Naive thymus-derived CD8-positive, alpha-beta T cell (primary cell): ENCODE measurements at regions not wholly inside any gene's neighbourhood (a gene's known extent, or its start where the extent isn't known, plus 50 kb on each side); places are given as distances from the start of the nearest gene placed in this dataset.
"Not testable (repeated sequence)": the region's sequence is repeated elsewhere in the genome, so short reads cannot be mapped to it uniquely, and the experiment has no call there.

Experiments used
- ATAC-seq, 2 donors: fragments of 150-1000 bp; cut with Tn5 transposase in 1 of 2; sonication (Bioruptor Pico), chemical (Tn5 transposase) in 1 of 2; 1 replicate in 1 of 2; 2 replicates in 1 of 2; pipeline ENCODE4 v1.10.0; 2021; ENCODE audit warnings: mild to moderate bottlenecking in 2 of 2, moderate library complexity in 2 of 2
- POLR2A ChIA-PET: fragments of 350-600 bp; sonication (Branson Sonifier 250); formaldehyde crosslinking; loops from one replicate; lab custom pipeline; 2021; ENCODE audit warnings: antibody characterized with exemption; lab: Charles Lee
- DNase-seq, 10 donors: peaks; one replicate each; pipeline versions ENCODE4 v3.0.0 to v3.0.0-alpha.2; 2020 to 2022
- H3K27ac Mint-ChIP-seq, 10 donors: one replicate each; pipeline ENCODE4 v1.8.0; 2020 to 2022; ENCODE audit warnings: mild to moderate bottlenecking in 10 of 10, mixed read lengths in 10 of 10, moderate library complexity in 4 of 10, inconsistent platforms in 1 of 10
- H3K27me3 Mint-ChIP-seq, 5 donors: one replicate each; pipeline ENCODE4 v1.8.0; 2021 to 2022; ENCODE audit warnings: mixed read lengths in 5 of 5
- H3K36me3 Mint-ChIP-seq, 3 donors: one replicate each; pipeline ENCODE4 v1.8.0; 2020 to 2022; ENCODE audit warnings: mixed read lengths in 3 of 3, mild to moderate bottlenecking in 2 of 3, inconsistent platforms in 1 of 3
- H3K4me1 Mint-ChIP-seq, 4 donors: one replicate each; pipeline ENCODE4 v1.8.0; 2021 to 2022; ENCODE audit warnings: mixed read lengths in 4 of 4
- H3K4me3 Mint-ChIP-seq, 10 donors: one replicate each; pipeline ENCODE4 v1.8.0; 2020 to 2022; ENCODE audit warnings: mild to moderate bottlenecking in 10 of 10, mixed read lengths in 10 of 10, moderate library complexity in 6 of 10, inconsistent platforms in 1 of 10
- H3K9me3 Mint-ChIP-seq, 9 donors: one replicate each; pipeline ENCODE4 v1.8.0; 2020 to 2022; ENCODE audit warnings: mixed read lengths in 9 of 9, mild to moderate bottlenecking in 3 of 9, inconsistent platforms in 1 of 9, moderate library complexity in 1 of 9

DNA sequence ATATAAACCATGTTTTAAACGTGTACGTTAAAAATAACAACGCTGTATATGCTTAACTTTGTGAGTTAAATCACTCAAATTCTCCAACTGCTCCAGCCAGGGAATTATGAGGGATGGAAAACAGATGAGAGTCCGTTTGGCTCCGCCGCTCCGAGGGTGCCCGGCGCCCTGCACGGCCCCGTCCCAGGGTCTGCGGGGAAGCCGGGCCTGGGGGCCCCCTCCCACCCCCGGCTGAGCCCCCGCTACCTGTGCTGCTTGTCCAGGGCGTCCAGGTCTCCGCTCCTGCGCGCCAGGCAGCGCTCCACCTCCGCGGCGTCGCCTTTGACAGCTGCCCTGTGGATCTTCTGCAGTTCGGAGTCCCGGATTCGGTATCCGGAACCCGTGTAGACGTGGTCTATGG is 415.5 kb downstream of the FOXD4L4 start:
- H3K4me1 Mint-ChIP-seq, H3K27me3 Mint-ChIP-seq, H3K4me3 Mint-ChIP-seq, POLR2A ChIA-PET, H3K9me3 Mint-ChIP-seq, H3K27ac Mint-ChIP-seq, H3K36me3 Mint-ChIP-seq, DNase-seq: not testable (repeated sequence)
- peak in 1 of 2 donors; percentile 30 for ATAC-seq

DNA sequence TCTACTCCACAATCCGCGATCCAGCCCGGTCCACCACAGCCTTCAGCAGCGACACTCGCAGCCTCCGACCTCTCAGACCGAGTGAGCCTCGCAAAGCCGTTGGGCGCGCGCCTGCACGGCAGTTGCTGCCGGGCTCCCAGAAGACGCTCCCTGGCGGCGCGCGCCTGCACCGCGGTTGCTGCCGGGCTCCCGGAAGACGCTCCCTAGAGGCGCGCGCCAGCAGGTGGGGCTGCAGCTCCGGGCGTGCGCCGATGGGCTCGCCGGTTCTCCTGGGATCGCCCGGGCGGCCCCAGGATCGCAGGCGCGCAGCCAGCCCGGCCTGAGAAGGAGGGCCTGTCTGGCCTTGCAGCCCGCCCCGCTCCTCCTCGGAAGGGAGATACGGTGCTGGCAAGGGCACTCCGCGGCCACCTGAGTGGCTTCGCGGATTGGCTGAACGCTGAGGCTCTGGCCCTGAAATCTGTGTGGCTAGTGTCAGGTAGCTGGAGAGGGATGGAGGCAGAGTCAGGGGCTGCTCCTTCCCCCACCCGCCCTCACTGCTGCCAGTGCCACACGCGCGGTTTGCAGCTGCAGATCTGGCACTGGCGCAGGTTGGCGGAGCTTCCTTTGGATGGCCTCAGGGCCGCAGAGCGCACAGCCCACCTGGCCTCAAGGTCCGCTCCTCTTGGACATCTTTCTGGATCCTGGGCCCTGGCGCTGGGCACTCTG is 416.2 kb downstream of the FOXD4L4 start:
- peak; percentile 98 to 100 for ATAC-seq
- H3K27ac Mint-ChIP-seq, H3K4me1 Mint-ChIP-seq, H3K27me3 Mint-ChIP-seq, H3K36me3 Mint-ChIP-seq, H3K9me3 Mint-ChIP-seq, POLR2A ChIA-PET: not testable (repeated sequence)
- H3K4me3 Mint-ChIP-seq: peak overlapping the region in 1 of 10 donors; percentile 31
- DNase-seq: peak in 9 of 10 donors; percentile 2 to 59 (median 15)

DNA sequence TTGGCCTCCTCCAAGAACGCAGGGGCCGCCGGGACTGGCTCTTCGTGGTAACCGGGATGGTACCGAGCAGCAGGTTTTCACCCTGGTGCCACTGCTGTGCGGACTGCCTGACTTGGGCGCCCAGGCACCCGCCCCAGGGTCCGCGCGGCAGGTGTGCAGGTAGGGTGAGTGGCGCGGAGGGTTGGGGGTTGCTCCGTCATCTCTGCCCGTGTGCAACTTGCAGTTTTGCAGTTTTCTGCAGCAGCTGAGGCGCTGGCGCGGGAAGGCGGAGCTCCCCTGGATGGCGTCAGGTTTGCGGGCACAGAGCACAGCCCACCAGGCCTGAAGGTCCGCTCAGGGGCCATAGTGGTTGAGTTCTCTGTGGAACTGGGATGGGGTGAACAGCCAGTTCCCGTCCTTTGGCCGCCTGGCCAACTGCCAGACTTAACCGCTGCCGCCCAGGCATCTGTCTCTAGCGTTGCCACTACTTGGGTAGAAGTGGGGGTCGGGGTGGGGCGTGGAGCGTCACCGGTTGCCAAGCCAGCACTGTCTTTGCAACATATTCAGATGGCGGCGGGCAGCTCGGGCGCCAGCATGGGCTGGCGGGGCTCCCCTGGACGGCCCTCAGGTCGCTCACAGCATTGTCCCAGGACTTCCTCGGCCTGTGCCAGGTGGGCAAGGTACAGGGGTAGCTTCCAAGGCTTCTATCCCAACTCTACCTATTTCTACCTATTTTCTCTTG is 417.2 kb downstream of the FOXD4L4 start:
- POLR2A ChIA-PET, H3K4me1 Mint-ChIP-seq, H3K27me3 Mint-ChIP-seq, H3K27ac Mint-ChIP-seq, ATAC-seq, H3K36me3 Mint-ChIP-seq, H3K9me3 Mint-ChIP-seq: not testable (repeated sequence)
- peak in 6 of 10 donors; percentile 0 to 58 (median 23) for DNase-seq
- H3K4me3 Mint-ChIP-seq: peak overlapping the region in 3 of 10 donors; percentile 10 to 54 (median 23)

DNA sequence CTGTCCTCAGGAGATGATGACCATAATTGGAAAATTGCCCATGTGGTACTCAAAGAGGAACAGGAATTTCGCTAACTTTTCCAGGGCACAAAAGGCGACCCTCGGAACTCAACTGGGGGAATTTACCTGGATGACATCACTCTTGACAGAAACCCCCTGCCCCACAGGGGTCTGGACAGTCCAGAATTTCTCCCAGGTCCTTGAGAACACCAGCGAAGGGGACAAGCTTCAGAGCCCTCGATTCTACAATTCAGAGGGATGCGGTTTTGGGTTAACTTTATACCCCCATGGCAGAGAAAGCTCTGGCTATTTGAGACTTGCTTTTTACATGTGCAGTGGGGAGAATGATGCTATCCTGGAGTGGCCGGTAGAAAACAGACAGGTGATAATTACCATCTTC is 445.4 kb downstream of the FOXD4L4 start:
- POLR2A ChIA-PET, H3K4me1 Mint-ChIP-seq, H3K27ac Mint-ChIP-seq, DNase-seq, H3K36me3 Mint-ChIP-seq, H3K27me3 Mint-ChIP-seq, H3K9me3 Mint-ChIP-seq, ATAC-seq, H3K4me3 Mint-ChIP-seq: not testable (repeated sequence)

DNA sequence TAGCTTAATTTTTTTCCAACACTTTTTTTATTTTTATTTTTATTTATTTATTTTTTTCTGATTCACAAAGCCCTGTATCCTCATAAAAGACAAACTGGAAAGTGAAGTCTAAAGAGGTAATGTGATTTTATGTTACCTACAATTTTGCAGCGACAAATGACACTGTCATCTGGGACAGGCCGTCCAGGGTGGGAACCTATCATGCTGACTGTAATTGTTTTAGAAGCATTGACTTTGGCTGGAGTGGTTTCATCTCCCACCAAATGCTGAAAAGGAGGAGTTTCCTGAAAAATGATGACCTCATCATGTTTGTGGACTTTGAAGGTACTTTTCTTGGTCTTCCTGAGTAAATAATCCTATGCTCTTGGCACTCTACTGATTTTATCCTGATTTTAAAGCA is 446.7 kb downstream of the FOXD4L4 start:
- ATAC-seq, DNase-seq, H3K4me3 Mint-ChIP-seq, H3K4me1 Mint-ChIP-seq, H3K36me3 Mint-ChIP-seq, H3K27ac Mint-ChIP-seq, H3K27me3 Mint-ChIP-seq, H3K9me3 Mint-ChIP-seq, POLR2A ChIA-PET: not testable (repeated sequence)

DNA sequence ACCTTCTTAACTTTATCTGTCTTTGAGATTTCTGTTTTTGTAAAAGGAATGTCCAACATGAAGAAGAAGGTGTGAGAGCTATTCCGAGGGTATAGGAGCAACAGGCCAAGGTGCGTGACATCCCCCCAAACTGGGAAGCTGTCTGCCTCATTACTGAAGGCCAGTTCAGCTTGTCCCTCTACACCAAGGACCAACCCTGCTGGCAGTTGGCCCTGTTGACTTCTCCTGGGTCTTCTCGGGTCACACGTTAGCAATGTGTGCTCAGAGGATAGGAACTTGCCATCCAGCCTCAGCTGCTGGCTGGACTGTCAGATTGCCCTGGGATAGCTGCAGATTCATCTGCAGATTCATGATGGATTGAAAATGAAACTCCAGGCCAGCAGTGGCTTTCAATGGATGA is 460.3 kb downstream of the FOXD4L4 start:
- H3K36me3 Mint-ChIP-seq, H3K27ac Mint-ChIP-seq, POLR2A ChIA-PET, H3K4me3 Mint-ChIP-seq, H3K4me1 Mint-ChIP-seq, ATAC-seq, H3K9me3 Mint-ChIP-seq: not testable (repeated sequence)
- DNase-seq: peak in 1 of 10 donors; percentile 28
- peaks cover 0 to 20% (median 3%) of the 10 kb centered on the region in 5 donors for H3K27me3 Mint-ChIP-seq

DNA sequence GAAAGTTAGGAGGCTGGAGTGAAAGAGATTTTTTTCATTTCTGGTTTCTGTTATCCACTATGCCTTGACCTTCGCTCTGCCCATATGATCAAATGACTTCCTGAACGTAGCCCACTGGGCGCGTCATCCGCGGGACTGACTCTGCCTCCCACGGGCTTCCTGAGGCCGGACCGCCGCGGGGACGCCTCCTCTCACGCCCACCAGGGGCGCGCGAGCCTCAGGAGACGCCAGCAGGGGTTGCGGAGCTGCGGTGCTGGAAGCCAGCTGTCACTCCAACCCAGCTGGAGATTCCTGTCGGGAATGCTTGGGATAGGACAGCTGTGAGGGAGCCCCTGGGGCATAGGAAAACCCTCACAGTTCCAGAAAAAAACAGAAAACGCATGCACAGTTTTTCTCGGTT is 461.5 kb downstream of the FOXD4L4 start:
- H3K27ac Mint-ChIP-seq, H3K4me1 Mint-ChIP-seq, POLR2A ChIA-PET, H3K9me3 Mint-ChIP-seq, H3K36me3 Mint-ChIP-seq: not testable (repeated sequence)
- ATAC-seq: peak; percentile 23 to 53
- peaks cover 0 to 20% (median 3%) of the 10 kb centered on the region in 5 donors for H3K27me3 Mint-ChIP-seq
- peak overlapping the region in 1 of 10 donors; percentile 43 for H3K4me3 Mint-ChIP-seq
- peak in 1 of 10 donors; percentile 48 for DNase-seq

DNA sequence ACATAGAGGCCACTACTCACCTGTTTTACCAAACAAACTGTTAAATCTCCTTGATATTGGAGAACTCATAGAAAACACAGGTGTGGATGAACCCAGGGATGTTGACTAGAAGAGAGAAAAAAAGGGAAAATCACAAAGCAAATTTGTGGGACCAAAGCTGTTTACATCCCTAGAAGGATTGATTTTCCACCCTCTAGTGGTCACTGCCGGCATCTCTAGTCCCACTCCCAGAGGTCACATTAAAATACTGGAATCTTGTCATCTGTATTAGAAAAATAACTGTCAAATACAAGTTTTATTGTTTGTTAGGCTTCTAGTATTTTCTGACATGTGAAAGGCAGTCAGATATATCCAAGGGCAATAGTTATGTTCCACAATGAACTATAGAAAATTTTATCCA is 469.7 kb downstream of the FOXD4L4 start:
- POLR2A ChIA-PET, H3K27me3 Mint-ChIP-seq, DNase-seq, ATAC-seq, H3K4me1 Mint-ChIP-seq, H3K36me3 Mint-ChIP-seq, H3K4me3 Mint-ChIP-seq, H3K9me3 Mint-ChIP-seq, H3K27ac Mint-ChIP-seq: not testable (repeated sequence)

DNA sequence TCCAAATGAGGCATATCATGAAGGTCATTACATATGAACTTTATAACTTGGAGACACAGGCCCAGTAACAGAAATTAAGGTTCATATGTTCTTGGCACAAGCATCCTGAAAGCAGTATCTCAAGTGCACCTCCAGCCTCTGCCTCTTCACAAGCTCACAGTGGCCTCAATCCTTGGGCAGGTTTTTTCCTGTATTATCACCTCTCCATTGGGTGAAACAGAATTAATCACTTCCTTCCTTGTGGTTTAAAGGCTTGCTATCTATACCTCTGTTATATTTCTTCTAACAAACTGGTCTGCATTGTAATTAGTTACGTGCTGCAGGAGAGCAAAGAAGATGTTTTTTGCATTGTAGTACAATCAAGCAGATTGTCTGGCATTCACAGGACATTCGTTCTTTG is 471.0 kb downstream of the FOXD4L4 start:
- not testable (repeated sequence) for H3K4me3 Mint-ChIP-seq

DNA sequence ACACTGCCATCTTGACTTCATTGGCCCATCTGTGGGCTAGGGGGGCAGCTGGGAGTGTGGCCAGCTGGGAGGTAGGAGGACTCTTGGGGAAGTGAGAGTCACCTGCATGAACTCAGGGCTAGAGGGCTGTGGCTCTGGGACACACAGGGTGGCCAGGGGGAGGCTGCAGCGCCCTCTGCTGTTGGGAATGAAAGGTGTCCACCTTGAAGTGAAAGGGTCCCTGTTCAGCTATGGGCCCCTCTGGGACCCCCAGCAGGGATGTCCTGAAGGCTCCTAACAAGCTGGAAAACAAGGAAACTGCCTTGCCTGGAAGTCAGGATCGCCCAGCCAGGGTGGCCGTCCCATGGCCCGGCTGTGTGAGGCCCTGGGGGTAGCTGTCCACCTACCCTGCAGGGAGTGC is 507.8 kb downstream of the FOXD4L4 start:
- ATAC-seq, H3K9me3 Mint-ChIP-seq, H3K36me3 Mint-ChIP-seq, H3K27ac Mint-ChIP-seq, H3K4me1 Mint-ChIP-seq, H3K4me3 Mint-ChIP-seq, POLR2A ChIA-PET, DNase-seq, H3K27me3 Mint-ChIP-seq: not testable (repeated sequence)

More for the DNA sequence above, 471.0 kb downstream of the FOXD4L4 start:
- H3K27me3 Mint-ChIP-seq, H3K4me1 Mint-ChIP-seq, H3K27ac Mint-ChIP-seq, POLR2A ChIA-PET, H3K36me3 Mint-ChIP-seq, H3K9me3 Mint-ChIP-seq, DNase-seq, ATAC-seq: not testable (repeated sequence)

DNA sequence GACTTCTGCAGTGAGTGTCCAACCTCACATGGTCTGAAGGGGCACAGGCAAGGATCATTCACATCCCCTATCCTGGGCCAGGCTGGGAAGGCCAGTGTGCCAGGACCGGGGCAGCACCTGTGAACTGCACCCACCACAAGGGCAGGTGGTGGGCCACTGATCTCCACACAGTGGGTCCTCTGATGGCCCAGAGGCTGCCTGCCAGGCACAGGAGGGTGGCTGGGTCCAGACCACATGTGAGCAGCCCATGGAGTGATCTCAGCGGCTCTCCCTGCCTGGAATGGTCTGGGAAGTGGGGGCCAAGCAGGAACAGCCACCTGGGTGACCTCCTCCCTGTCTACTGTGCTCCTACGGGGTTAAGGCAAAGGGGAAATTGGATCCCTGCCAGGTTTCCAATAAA is 508.5 kb downstream of the FOXD4L4 start:
- DNase-seq, H3K4me1 Mint-ChIP-seq, H3K4me3 Mint-ChIP-seq, H3K27ac Mint-ChIP-seq, H3K9me3 Mint-ChIP-seq, H3K27me3 Mint-ChIP-seq, ATAC-seq, H3K36me3 Mint-ChIP-seq, POLR2A ChIA-PET: not testable (repeated sequence)

DNA sequence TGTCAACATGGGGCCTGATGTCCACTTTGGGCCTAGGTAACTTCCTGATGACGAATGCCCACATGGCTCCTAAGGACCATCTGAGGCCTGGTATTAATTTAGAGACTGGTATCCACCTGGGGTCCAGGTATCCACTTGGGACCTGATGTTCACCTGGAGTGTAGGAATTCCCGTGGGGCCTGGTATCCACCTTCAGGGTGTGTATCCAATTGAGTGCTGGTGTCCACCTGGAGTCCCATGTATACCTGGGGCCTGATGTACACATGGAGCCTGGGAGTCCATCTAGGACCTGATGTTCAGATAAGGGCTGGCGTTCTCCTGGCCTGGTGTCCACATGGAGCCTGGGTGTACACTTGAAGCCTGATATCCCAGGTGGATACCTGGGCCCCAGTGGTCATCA is 520.6 kb downstream of the FOXD4L4 start:
- H3K36me3 Mint-ChIP-seq, H3K4me1 Mint-ChIP-seq, H3K27me3 Mint-ChIP-seq, H3K4me3 Mint-ChIP-seq, ATAC-seq, POLR2A ChIA-PET, H3K27ac Mint-ChIP-seq, H3K9me3 Mint-ChIP-seq: not testable (repeated sequence)
- peak in 1 of 10 donors; percentile 31 for DNase-seq

DNA sequence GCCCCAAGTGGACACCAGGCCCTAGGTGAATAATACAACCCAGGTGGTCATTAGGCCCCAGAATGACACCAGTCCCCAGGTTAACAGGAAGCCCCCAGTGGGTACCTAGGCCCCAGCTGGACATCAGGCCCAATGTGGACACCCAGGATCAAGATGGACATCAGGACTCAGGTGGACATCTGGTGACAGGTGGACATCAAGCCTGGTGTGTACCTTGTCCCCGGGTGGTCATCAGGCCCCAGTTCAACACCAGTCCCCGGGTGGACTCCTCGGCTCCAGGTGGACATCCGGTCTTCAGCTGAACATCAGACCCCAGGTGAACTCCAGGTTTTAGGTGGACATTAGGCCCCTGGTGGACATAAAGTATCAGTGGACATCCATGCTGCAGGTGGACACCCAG is 524.6 kb downstream of the FOXD4L4 start:
- DNase-seq: peak in 1 of 10 donors; percentile 57
- H3K27me3 Mint-ChIP-seq, ATAC-seq, H3K36me3 Mint-ChIP-seq, H3K4me3 Mint-ChIP-seq, H3K27ac Mint-ChIP-seq, H3K4me1 Mint-ChIP-seq, POLR2A ChIA-PET, H3K9me3 Mint-ChIP-seq: not testable (repeated sequence)

DNA sequence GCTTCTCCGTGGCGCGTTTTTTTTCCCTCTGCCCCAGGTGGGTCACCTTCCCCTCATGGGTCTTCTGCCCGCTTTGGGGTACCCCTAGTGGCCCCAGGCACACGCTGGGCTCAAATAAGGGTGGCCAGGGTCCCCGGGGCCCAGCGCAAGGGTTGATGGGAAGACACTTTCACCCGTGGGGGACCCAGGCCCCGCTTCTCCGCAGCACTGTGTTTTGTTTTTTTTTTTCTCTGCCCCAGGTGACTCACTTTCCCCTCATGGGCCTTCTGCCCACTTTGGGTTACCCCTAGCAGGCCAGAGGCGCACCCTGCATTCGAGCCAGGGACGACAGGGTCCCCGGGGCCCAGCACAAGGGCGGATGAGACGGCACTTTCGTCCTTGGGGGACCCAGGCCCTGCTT is 526.7 kb downstream of the FOXD4L4 start:
- H3K27me3 Mint-ChIP-seq, H3K9me3 Mint-ChIP-seq, ATAC-seq, H3K4me3 Mint-ChIP-seq, H3K4me1 Mint-ChIP-seq, H3K36me3 Mint-ChIP-seq, POLR2A ChIA-PET, H3K27ac Mint-ChIP-seq: not testable (repeated sequence)
- peak in 2 of 10 donors; percentile 15 to 58 for DNase-seq
